Fibroblast of skin of right biceps (primary cell): ENCODE measurements at regions not wholly inside any gene's neighbourhood (a gene's known extent, or its start where the extent isn't known, plus 50 kb on each side); places are given as distances from the start of the nearest gene placed in this dataset.
A peak's percentile ranks its signal among the peaks of the same experiment; 100 is the strongest.

ENCODE experiments used
- DNase-seq: peaks from one replicate; pipeline ENCODE4 v3.0.0-alpha.2; 2013

DNA sequence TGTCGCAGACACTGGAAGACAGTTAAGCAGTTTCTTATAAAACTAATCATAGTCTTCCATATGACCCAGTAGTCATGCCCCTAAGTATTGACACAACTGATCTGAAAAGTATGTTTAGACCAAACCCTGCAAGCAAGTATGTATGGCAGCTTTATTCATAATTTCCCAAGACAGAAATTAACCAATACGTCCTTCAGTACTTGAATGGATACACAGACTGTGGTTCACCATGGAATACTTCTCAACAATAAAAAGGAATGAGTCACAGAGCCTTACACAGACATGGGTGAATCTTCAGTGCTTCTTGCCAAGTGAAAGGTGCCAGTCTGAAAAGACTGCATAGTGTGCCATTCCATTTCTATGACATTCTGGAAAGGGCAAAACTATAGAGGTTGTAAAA lies 50.2 kb upstream of the AKR1E2 start:
- peak; percentile 88 for DNase-seq

DNA sequence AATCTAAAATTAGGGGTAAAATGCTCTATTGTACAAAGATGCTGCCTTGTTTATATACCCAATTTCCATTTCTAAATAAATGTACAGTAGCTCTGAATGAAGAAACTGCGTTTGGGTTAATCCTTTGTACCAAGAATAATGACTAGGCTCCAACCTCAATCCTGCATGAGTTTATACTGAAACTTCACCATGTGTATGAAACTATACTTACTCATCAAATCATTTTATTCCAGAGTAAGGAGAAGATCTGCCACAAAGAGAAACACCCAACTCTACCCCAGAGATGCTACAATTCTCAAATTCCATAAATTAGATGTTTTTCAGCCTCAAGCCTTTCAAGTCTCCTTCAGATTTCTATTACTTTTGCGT lies 53.8 kb upstream of the AKR1E2 start:
- no peak for DNase-seq

DNA sequence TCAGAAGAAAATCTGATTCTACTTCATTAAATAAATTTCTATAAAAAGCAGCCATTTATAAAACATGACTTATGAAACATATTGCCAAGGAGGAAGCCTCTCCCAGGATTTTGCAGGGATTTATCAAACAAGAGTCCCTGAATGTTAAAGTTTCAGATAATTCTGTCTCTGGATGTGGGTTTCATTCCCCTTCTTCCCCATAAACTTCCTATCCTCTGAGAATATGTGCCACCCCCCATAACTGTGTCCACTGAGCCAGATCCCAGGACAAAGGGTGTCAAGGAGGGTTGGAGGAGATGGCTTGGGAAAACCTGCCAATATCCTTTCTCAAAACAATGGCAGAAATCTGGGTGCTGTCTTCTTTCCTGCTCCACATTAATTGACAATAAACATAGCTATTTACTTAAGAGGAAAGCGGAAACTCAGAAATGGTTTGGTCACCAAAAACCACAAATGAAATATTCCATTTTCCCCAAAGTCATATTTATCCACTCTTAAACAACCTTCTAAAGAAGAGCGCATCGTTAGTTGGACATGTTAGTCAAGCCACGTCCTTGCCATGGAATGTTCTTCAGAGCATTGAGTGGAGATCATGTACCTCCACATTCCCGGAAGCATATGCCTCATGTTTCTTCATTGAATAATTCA lies 54.3 kb upstream of the AKR1E2 start:
- DNase-seq, result peak; percentile 89

DNA sequence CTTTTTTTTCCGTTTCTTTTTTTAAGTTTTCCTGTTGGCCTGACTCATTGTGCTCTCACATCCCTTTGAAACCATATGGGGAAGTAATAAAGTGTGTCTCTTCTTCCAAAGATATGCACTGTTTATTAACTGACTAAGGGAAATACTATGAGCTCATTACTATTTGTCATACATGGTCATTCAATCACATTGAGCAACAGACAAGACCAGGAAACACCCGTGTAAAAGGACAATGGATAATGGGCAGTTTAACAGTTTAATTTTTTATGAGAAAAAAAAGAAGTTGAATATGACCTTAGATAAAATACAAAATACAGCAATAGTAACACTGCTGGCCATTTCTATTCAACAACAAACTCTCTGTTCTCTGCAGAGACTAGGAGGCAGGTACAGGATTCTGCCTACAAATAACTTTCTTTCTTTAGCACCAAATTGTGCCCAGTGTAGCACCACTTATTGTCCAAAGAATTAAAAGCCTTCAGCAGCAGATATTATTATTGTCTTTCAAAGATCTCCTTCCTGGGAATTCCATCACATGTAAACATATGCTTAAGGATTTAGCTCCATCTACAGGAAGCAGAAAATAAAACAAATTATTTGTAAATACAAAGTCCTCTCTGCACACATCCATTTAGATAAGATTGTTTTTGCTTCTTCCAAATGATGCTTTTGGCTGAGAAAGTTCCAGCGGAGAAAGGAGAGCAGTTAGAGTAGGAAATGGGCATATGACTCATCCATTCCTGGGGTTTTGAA lies 55.0 kb upstream of the AKR1E2 start:
- peak; percentile 97 for DNase-seq

DNA sequence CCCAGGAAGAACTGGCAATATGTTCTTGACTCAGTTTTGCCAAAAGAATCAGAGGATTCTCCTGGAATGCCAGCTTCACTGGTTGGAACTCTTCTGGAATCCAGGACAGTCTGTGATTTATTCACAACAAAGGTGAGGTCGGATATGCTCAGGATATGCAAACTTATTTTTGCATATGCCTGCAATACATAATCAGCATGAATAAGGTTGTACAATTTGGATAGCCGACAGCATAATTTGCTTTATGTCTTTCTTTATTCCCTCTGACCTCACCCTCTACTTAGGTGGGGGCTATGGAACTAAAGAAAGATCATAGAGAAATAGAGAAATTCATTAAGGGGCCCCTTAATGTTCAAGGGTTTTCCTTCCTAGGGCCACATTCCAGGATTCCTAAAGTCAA lies 57.6 kb upstream of the AKR1E2 start:
- no peak for DNase-seq

DNA sequence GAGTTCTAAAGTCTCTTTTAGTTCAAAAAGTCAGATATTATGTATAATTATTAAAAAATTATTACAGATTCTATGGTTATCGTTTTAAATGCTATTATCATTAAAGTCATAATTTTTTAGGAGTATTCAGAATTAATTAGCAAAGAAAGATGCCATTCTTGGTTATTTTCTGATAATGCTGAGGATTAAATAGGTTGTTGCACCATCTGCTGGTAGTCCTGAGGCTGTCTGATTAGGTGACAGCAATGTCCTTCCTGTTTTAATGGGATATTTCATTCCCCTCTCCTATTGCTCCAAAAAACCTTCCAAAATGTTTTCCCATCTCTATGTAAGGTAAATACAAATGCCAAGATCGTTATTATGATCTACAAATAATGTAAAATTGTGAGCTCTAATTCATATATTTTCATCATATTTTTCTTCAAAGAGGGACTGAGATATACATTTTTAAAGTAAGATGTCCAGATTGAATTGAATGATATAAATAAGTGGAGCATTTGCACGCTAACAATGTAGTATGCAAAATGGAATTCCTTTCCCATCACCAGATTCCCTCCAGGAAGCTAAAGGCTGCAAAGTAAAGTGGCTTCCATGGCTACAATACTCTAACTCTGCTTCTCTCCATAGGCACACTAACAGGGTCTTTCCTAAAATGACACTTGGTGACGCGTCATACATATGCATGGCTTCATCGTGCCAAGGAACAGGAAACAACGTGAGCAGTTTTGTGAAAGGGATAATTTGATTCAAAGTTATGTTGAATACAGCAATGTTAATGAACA lies 58.8 kb upstream of the AKR1E2 start:
- peak; percentile 64 for DNase-seq

DNA sequence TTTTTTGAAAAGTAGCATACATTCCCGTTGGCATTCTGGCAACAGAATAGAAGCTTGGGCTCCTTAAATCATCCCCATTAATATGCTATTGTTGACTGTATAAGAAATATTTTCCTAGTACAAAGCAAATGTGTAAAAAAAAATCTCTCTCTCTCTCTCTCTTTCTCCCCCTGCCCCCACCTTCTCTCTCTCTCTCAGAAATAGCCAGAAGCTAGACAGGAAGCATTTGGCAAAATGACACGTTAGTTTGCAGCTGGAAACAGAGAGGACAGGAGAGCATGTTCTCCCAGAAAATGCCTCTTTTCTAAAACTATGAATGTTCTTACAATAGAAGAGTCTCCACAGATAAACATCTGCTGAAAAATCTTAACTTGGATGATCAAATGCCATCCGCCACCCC lies 59.6 kb upstream of the AKR1E2 start:
- no peak for DNase-seq

DNA sequence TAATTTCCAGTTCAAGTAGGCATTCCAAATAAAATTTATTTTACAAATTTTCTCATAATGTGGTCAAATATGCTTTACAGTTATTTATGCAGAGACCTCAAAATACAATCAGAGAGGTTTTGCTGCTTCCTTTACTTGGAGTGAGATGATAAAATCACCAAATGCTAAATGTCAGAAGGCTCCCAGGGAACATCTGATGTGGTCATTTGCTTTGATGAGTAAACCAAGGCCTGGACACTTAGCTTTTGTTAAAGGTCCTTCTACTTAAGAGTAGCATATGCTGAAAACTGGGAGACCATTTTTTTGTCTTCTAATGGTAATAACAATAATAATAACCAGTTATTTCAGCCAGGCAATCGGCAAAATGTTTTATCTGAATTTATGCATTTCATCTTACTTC lies 60.6 kb upstream of the AKR1E2 start:
- no peak for DNase-seq

DNA sequence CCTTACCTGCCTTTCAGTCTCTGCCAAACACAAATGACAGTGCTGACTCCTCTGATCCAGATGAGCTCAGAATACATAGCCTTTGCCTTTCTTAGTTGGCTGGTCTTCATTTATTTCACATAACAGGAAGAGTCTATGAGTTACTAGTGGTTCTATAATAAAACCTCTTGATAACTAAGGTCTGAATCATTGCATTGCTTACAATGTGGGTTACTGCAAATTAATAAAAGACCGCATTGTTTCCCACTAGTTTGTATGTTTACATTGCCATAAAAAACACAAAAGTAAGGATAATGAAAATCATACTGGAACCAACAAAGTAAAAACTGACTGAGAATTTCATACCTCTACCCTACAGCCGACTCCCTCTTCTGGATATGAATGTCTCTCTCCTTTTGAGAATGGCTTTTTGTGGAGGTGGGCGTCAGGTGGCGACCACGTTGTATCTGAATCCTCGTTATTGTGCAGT lies 62.0 kb upstream of the AKR1E2 start:
- peak; percentile 87 for DNase-seq

DNA sequence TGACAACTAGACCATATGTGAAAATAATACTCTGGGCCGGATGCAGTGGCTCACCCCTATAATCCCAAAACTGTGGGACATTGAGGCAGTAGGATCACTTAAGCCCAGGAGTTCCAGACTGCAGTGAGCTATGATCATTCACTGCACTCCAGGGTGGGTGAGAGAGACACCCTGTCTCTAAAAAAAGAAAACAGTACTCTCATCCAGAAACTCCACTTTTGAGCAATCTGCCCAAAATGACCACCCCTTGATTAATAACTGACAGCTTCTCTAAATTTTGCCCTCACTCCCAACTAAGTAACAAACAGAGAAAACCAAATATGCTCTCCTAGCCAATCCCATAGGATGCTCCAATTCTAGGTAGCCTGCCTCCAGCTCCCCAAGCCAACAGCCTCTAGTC lies 62.5 kb upstream of the AKR1E2 start:
- no peak for DNase-seq

DNA sequence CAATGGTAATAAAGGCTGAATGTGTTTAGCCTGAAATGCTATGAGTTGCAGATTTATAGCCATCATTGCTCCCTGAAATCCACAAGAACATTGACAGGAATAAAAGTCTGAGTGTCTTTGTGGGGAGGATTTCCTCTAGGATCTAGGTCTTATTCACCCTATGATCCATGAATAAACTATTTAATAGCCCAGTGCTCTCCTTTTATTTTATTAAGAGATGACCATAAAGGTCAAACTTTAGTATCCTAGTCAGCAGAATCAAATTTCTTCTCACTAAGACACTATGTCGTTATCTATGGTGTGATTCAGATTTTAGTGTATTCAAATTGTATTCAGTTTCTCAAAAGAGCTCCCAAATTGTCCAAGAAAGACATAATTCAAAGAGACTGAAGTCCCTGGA lies 67.8 kb upstream of the AKR1E2 start:
- peak; percentile 41 for DNase-seq

DNA sequence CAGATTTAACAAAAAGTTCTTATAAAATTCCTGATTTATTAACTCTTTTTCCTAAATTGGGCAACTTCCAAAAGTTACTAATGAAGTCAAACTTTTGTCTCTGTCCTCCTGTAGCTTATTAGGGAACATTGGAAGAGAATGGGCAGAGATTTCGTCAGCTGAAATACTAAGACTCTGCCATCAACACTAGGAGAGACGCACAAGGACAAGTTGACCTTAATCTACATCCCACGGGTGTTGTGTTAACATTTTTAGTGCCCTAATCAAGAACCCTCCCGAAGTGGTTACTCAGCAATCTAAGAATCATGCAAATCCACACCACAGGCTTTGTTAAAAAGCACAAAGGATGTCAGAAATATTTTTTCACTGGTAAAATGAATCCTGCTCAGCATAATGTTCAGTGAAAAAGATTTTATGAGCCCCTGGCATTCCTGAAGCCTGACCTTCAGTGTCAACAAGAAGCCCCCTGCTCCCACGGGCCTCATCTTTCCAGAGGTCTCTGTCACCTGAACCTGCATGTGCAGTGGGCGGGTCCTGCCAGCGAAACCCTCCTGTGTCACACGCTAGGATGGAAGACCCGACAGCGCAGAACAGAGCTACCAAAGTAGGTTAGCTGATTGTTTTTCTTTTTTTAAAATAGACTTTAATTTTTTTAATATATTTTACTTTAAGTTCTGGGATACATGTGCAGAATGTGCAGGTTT lies 70.6 kb upstream of the AKR1E2 start:
- DNase-seq, result no peak

DNA sequence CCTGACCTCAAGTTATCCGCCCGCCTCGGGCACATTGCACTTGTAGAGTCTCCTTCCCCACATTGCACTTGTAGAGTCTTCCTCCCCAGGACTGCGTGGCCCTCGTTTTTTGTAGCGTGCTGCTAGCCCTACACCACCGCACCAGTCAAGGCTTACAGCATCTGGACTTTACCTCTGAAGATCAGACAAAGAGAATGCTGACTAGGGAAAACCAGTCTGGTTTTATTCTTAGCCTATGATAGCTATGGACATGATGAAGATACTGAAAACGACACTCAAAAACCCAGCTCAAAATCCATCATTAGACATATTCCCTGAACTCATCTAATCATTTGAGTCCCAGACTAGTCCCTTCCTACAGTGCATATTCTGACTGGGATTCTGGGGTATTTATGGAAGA lies 71.9 kb upstream of the AKR1E2 start:
- DNase-seq, result no peak

DNA sequence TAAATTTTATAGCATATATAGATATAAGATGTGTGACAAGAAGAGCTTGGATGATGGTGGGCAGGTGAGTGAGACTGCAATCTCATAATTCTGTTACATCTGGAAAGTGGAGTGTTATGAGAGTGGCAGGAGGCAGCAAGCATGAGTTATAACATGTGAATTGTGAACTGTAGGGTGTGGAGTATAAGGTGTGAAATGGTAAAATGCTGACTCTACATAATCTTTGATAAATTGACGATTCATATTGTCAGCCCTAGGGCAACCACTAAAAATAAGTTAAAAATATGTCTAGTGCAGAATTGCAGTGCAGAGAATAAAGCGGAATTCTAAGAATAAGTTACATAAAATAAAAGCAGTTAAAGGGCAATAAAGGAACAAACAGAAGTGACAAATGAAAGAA lies 74.8 kb upstream of the AKR1E2 start:
- no peak for DNase-seq

DNA sequence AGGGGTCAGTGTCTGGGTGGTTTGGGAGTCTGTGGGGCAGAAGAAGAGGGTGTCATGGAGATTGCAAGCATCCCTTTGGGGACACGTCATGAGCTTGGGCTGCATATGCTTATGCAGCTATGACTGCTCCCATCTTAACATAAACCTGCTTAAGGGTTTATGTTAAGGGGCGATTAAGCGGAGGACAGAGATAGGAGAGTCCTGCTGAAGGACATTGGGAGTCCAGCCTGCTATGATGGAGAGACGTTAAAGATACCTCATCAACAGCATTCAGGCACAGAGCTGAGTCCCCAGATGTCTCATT lies 76.8 kb upstream of the AKR1E2 start:
- no peak for DNase-seq

DNA sequence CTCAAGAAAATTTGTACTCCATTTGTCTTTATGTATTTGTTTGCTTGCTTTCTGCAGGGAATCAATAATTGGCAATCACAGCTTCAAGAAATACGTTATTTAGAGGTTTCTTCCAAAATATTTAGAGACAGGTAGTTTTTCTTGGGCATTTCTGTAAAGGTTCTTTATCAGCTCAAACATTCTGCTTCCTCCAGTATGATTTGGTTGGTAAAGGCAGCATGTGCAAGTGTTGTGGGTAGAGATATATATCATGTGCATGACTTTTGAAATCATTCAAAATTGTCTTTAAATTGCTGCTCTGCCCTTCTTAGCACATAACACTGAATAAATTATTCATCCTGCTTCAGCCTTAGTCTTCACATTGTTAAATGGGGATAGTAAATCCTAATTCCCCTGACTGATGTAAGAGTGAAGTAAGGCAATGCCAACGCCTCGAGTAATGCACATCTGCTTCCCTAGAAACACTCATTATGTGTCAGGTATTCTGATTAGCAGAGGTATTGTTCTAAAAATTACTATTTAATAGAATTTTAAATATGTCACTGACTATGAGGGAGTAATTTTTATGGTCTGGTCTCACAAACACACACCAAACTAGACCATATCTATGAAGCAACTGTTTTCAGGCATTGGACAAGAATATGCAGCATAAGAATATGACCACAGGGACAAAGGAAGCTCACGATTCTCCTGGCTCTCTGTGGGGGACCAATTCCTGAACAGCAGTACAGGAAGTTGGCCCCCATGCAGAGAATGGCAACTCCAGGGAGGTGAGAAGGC lies 77.3 kb upstream of the AKR1E2 start:
- no peak for DNase-seq

DNA sequence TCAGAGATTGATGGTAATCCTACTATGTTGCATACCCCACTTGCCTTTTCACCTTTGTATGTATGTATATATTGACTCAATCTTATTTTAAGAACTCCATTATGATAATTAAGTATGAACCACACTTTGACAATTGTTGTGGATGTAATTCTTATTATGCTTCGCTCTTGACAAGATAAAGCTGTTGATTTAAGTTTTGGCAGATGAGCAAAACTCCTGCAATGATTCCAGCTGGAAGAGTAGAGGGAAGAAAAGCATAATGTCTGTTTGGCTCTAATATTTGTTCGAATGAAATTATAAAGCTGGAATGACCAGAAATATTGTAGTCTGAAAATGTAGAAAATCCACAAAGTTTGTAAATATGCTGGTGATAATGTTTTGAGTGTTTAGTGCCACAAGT lies 83.8 kb upstream of the AKR1E2 start:
- no peak for DNase-seq

DNA sequence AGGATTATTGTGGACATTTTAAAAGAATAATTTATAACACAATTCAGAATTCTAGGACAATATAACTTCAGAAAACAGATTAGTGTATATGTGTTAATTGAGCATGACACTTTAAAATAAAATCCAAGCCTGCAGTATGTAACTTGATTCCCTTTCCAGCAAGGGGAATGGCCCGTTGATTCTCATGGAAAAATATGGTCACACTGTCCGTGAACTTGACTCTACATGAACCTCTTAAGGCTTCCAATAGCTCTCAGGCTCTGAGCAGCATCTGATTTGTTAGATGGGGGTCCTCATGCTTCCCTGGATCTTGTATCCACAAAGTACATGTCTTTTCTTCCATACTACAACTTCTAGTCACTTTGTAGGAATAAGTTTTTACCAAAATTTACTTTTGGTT lies 85.5 kb upstream of the AKR1E2 start:
- DNase-seq, result no peak

DNA sequence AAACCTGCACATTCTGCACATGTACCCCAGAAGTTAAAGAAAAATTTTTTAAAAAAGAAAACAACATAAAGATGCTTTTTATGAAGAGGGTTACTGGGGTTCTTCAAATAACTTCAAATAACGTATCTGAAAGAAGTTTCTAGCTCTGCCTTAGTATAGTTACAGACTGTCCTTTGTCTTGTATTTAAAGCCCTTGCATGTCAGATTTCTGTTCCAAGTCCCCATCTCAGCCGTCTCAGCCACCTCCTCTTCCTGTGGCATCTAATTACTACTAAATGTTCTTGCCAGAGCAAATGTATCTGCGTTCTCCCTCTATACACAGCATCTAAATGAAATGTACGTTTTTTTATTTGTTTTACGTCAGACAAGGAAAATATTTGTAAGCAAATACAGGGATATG lies 89.4 kb upstream of the AKR1E2 start:
- DNase-seq, result no peak

DNA sequence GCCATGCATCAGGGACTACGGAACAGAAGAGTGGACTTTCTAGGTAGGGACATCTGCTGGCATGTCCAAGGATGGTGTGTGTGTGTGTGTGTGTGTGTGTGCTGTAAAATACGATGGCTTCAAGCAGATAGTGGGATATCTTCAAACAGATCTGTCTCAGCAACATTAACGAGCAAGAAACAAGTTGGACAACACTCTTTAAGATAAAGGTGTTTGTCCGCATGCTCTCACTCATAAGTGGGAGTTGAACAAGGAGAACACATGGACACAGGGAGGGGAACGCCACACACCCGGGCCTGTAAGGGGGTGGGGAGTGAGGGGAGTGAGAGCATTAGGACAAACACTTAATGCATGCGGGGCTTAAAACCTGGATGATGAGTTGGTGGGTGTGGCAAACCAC lies 89.8 kb upstream of the AKR1E2 start:
- DNase-seq, result no peak

DNA sequence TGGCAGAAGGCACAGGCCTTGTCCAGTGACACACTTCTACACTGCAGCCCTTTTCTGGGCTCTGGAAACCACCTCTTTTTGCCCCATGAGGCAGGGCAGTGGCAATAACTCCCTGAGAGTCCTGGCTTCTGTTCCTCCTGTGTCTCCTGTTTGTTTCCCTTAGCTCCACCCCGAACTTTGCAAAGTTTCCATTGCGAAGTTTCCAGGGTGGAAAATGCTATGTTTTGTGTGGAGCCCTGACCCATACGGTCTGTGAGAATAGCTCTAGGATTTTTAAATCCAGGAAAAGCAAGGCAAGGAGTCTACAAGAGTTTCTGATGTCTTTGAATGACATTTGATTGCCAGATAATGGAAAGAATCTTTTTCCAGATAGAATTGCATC lies 92.2 kb upstream of the AKR1E2 start:
- no peak for DNase-seq

DNA sequence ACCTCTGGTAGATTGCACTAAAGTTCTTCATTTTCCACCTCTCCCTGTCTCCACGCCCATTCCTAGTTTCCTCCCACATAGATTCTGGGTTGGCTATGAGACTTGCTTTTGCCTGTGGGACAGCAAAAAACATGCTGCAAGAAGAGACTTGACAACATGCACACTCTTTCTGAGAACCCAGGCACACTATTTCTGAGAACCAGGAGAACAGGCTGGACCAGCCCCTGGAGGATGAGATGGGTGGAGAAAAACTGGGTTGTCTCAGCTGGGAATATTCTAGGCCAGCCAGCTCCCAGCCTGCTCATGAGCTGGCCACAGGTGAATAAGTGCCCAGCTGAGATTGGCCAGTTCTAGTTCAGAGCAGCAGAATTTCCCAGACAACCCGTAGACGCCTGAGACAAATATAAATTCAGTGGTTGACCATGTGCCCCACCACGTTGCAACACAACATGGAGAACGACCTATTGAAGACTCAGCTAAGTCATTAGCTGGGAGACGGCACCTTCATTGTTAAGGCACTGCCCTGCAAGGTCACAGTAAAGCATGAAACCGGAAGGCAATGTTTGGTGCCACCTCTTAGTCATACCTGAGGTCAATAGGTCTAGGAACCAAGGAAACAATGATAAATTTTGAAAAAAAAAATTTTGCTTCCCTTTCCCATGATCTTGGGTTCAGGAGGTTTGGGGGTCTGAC lies 92.7 kb upstream of the AKR1E2 start:
- DNase-seq, result no peak
